ENCODE measurements at regions not wholly inside any gene's neighbourhood (a gene's known extent, or its start where the extent isn't known, plus 50 kb on each side); places are given as distances from the start of the nearest gene placed in this dataset.
"Not testable (repeated sequence)": the region's sequence is repeated elsewhere in the genome, so short reads cannot be mapped to it uniquely, and the experiment has no call there.

DNA sequence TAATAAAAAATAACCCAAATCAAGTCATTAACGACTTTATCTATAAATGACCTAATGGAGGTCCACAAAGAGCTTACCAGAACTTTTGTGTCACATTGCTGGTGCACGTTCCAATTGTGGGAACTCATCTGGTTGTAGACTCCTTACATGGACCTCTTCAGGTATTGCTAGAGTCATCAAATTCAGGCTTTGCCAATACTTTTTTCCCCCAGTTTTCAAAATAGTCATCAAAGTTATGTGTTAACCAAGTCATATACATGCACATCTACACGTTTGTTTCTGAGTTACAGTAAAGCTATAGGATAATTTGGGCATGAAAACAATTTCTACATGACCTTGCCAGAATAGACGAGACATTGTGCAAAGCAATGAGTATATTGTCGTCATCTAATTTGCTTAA lies 76.2 kb upstream of the ADAMTS18 start:
- DNase-seq (no peak), ATAC-seq (no peak)
- Histone ChIP-seq H3K9me3 (no peaks in the 10 kb centered on the region), H3K4me3 (no peak overlapping the region), H3K4me1 (no peaks in the 10 kb centered on the region), H3K27me3 (no peaks in the 10 kb centered on the region), H3K27ac (no peak overlapping the region), H3K36me3 (no peaks in the 10 kb centered on the region)
- intact Hi-C loops (cut with DNase I; ENCODE audit: low total_unique reads) = no loop called here
- TF ChIP-seq POLR2A (IDR thresholded peaks at IDR 0.05) = no peak
- TF ChIP-seq, protein P1, sequence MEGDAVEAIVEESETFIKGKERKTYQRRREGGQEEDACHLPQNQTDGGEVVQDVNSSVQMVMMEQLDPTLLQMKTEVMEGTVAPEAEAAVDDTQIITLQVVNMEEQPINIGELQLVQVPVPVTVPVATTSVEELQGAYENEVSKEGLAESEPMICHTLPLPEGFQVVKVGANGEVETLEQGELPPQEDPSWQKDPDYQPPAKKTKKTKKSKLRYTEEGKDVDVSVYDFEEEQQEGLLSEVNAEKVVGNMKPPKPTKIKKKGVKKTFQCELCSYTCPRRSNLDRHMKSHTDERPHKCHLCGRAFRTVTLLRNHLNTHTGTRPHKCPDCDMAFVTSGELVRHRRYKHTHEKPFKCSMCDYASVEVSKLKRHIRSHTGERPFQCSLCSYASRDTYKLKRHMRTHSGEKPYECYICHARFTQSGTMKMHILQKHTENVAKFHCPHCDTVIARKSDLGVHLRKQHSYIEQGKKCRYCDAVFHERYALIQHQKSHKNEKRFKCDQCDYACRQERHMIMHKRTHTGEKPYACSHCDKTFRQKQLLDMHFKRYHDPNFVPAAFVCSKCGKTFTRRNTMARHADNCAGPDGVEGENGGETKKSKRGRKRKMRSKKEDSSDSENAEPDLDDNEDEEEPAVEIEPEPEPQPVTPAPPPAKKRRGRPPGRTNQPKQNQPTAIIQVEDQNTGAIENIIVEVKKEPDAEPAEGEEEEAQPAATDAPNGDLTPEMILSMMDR (IDR thresholded peaks at IDR 0.05 in 4 of 5, conservative IDR thresholded peaks at IDR 0.05 in 1 of 5) = no peak
- in situ Hi-C loops (cut with MboI; ENCODE audit: low sequenced_read_pairs in 4 of 4) = no loop called here

DNA sequence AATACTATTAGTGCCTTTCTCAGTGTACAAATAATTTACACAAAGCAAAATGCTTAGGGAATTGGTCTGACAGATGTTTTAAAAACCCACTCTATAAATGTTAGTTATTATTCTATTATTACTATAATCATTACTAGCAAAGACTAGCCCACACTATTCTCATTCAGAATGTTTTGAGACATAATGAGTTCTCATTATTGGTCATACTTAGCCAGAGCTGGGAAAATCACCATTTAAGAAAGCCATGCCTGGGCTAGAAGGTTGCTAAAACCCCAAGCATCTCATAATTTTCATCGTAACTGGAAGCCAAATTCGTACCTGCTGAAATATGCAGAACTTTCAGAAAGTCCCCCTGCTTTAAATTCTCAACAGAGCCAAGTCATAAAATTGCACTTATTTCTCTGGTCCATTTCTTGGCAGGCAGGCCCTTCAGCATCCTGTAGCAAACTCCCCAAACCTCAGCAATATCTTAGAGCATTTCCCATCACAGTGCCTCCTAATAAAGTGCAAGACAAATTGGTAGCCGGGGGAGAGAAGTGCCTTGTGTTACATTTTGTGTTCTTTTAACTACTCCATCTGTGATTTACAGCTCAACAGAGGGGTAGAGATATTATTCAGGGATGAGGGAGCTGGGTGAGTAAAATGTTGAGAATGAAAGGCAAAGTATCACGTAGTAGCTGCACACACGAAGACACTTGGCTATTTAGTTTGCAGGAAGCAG lies 79.8 kb upstream of the ADAMTS18 start:
- intact Hi-C loops (cut with DNase I; ENCODE audit: low total_unique reads) (no loop called here), in situ Hi-C loops (cut with MboI; ENCODE audit: low sequenced_read_pairs in 4 of 4) (no loop called here)
- DNase-seq = no peak
- ATAC-seq = no peak
- no peaks in the 10 kb centered on the region for H3K27me3 ChIP-seq
- no peaks in the 10 kb centered on the region for H3K4me1 ChIP-seq
- TF ChIP-seq, protein P1 (IDR thresholded peaks at IDR 0.05 in 4 of 5, conservative IDR thresholded peaks at IDR 0.05 in 1 of 5) = no peak
- H3K27ac ChIP-seq = no peak overlapping the region
- no peaks in the 10 kb centered on the region for H3K9me3 ChIP-seq
- H3K4me3 ChIP-seq = no peak overlapping the region
- H3K36me3 ChIP-seq = no peaks in the 10 kb centered on the region

DNA sequence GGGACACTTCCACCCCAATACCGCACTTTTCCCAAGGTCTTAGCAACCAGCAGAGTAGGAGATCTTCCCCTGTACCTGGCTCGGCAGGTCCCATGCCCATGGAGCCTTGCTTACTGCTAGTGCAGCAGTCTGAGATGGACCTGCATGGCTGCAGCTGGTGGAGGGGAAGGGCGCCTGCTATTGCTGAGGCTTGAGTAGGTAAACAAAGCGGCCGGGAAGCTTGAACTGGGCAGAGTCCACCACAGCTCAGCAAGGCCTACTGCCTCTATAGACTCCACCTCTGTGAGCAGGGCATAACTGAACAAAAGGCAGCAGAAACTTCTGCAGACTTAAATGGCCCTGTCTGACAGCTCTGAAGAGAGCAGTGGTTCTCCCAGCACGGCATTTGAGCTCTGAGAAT lies 90.4 kb upstream of the ADAMTS18 start:
- H3K4me3 ChIP-seq; H3K4me1 ChIP-seq; ATAC-seq; DNase-seq; H3K27ac ChIP-seq; intact Hi-C loops (cut with DNase I; ENCODE audit: low total_unique reads); in situ Hi-C loops (cut with MboI; ENCODE audit: low sequenced_read_pairs in 4 of 4); H3K9me3 ChIP-seq; H3K36me3 ChIP-seq; H3K27me3 ChIP-seq: not testable (repeated sequence)

DNA sequence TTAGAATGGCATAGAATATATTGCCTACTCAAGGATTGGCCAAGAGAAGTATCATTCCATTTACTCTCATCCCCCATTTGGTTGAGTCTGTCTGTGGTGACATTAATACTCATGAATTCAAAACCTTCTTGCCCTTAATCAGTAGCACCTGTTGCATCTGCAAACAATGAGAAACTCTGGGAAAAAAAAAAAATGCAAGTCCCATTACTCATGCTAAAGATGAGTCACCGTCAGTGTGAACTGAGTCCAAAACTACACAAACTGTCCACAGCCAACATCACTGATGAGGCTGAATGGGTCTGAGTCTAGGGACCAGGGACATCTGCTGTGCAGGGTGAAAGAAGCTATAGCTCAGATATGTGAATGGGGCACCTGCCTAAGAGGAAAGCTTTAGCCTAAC lies 96.9 kb upstream of the ADAMTS18 start:
- intact Hi-C loops (cut with DNase I; ENCODE audit: low total_unique reads) = no loop called here
- no peak overlapping the region for H3K4me3 ChIP-seq
- in situ Hi-C loops (cut with MboI; ENCODE audit: low sequenced_read_pairs in 4 of 4) = no loop called here
- ATAC-seq (no peak), DNase-seq (no peak)
- no peaks in the 10 kb centered on the region for H3K9me3 ChIP-seq
- H3K27ac ChIP-seq = no peak overlapping the region
- TF ChIP-seq POLR2A (IDR thresholded peaks at IDR 0.05) = no peak
- TF ChIP-seq, protein P1 (IDR thresholded peaks at IDR 0.05 in 4 of 5, conservative IDR thresholded peaks at IDR 0.05 in 1 of 5) = no peak
- H3K4me1 ChIP-seq = no peaks in the 10 kb centered on the region
- no peaks in the 10 kb centered on the region for H3K36me3 ChIP-seq
- no peaks in the 10 kb centered on the region for H3K27me3 ChIP-seq

DNA sequence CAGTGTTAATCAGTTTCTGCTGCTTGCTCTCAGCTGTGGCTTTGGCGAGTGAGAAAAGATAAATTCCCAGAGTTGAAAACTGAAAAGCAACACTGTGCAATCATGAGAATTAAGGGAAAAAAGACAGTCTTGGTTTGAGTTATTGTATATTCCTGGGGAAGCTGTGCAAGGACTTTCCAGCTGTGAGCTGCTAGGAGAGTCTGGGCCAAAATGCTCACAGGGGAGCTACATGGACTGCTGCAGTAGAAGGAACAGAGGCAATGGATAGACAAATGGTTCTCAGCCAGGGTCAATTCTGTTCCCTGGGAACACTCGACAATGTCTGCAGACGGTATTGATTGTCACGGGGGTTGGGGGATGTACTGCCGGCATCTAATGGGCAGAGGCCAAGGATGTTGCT lies 102.0 kb upstream of the ADAMTS18 start:
- in situ Hi-C loops (cut with MboI; ENCODE audit: low sequenced_read_pairs in 4 of 4) (no loop called here), intact Hi-C loops (cut with DNase I; ENCODE audit: low total_unique reads) (no loop called here)
- DNase-seq (no peak), ATAC-seq (no peak)
- Histone ChIP-seq H3K27me3 (no peaks in the 10 kb centered on the region), H3K36me3 (no peaks in the 10 kb centered on the region), H3K4me1 (no peaks in the 10 kb centered on the region), H3K27ac (no peak overlapping the region), H3K9me3 (no peaks in the 10 kb centered on the region), H3K4me3 (no peak overlapping the region)
- TF ChIP-seq, protein P1 (IDR thresholded peaks at IDR 0.05 in 4 of 5, conservative IDR thresholded peaks at IDR 0.05 in 1 of 5) = no peak
- no peak for TF ChIP-seq POLR2A (IDR thresholded peaks at IDR 0.05)

Measured in gastrocnemius medialis (tissue), 4 donors.